Coronary artery (tissue), 2 donors: ENCODE measurements at regions not wholly inside any gene's neighbourhood (a gene's known extent, or its start where the extent isn't known, plus 50 kb on each side); places are given as distances from the start of the nearest gene placed in this dataset.
"Not testable (repeated sequence)": the region's sequence is repeated elsewhere in the genome, so short reads cannot be mapped to it uniquely, and the experiment has no call there.

ENCODE experiments used
- DNase-seq: peaks from one replicate; pipeline ENCODE4 v3.0.0-alpha.2; 2017; ENCODE audit warnings: low spot score
- H3K27ac ChIP-seq, 2 donors: fragments of 200-600 bp; sonication (generic); one replicate each; pipeline ENCODE4 v1.5.1; 2016 to 2019
- H3K4me3 ChIP-seq: fragments of 200-600 bp; sonication (generic); 2 replicates; pipeline ENCODE4 v1.5.1; 2016; ENCODE audit warnings: mild to moderate bottlenecking, moderate library complexity
- CTCF ChIP-seq: fragments of 200-600 bp; sonication (generic); IDR thresholded peaks from one replicate; pipeline ENCODE4 v1.5.1; 2019; ENCODE audit warnings: antibody characterized with exemption

GRCh38 chr17:26731005-26731921 is 562.7 kb upstream of the WSB1 start:
- Histone ChIP-seq H3K4me3 (no peak overlapping the region), H3K27ac (no peak overlapping the region)
- no peak for DNase-seq
- no peak for TF ChIP-seq CTCF

- not testable (repeated sequence) for H3K27ac ChIP-seq, H3K4me3 ChIP-seq
- DNase-seq: peak; percentile 50
Measured at GRCh38 chr17:26731926-26732325, 562.0 kb upstream of the WSB1 start.

DNA sequence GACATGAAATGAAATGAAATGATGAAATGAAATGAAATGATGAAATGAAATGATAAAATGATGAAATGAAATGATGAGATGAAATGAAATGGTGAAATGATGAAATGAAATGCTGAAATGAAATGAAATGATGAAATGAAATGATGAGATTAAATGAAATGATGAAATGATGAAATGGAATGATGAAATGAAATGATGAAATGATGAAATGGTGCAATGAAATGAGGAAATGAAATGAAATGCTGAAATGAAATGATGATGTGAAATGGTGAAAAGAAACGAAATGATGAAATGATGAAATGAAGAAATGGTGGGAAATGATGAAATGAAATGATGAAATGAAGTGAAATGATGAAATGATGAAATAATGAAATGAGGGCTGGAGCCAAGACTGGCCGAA is 559.1 kb upstream of the WSB1 start:
- not testable (repeated sequence) for H3K4me3 ChIP-seq, H3K27ac ChIP-seq, DNase-seq

- not testable (repeated sequence) for DNase-seq, H3K4me3 ChIP-seq, H3K27ac ChIP-seq
Measured at GRCh38 chr17:26735977-26736376, 557.9 kb upstream of the WSB1 start.

DNA sequence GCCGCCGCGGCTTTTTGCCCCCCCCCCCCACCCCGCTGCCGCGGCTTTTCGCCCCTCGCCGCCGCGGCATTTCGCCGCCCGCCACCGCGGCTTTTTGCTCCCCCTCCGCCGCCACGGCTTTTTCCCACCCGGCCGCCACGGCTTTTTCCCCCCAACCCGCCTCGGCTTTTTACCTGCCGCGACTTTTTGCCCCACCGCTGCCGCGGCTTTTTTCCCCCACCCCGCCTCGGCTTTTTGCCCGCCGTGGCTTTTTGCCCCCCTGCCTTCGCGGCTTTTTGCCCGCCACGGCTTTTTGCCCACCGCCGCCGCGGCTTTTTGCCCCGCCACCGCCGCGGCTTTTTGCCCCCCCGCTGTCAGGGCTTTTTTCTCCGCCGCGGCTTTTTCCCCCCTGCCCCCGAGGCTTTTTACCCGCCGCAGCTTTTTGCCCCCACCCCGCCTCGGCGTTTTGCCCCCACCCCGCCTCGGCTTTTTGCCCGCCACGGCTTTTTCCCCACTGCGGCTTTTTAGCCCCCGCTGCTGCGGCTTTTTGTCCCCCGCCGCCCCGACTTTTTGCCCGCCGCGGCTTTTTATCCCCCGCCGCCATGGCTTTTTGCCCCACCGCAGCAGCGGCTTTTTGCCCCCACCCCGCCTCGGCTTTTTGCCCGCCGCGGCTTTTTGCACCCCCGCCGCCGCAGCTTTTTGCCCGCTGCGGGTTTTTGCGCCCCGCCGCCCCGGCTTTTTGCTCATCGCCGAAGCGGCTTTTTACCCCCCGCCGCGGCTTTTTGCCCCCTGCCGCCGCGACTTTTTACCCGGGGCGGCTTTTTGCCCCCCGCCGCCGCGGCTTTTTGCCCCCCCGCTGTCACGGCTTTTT is 527.8 kb upstream of the WSB1 start:
- no peak overlapping the region for H3K27ac ChIP-seq
- DNase-seq: no peak
- no peak overlapping the region for H3K4me3 ChIP-seq
- TF ChIP-seq CTCF: no peak

DNA sequence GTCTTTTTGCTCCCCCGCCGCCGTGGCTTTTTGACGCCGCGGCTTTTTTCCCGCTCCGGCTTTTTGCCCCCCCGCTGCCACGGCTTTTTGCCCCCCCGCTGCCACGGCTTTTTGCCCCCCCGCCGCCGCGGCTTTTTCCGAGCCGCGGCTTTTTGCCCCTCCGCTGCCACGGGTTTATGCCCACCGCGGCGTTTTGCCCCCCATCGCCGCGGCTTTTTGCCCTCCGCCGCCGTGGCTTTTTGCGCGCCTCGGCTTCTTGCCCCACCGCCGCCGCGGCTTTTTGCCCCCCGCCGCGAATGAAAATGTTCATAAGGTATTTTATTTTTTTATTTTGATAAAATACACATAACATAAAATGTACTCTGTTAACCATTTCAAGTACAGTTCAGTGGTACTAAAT is 527.2 kb upstream of the WSB1 start:
- Histone ChIP-seq H3K4me3 (no peak overlapping the region), H3K27ac (no peak overlapping the region)
- DNase-seq: no peak
- no peak for TF ChIP-seq CTCF

DNA sequence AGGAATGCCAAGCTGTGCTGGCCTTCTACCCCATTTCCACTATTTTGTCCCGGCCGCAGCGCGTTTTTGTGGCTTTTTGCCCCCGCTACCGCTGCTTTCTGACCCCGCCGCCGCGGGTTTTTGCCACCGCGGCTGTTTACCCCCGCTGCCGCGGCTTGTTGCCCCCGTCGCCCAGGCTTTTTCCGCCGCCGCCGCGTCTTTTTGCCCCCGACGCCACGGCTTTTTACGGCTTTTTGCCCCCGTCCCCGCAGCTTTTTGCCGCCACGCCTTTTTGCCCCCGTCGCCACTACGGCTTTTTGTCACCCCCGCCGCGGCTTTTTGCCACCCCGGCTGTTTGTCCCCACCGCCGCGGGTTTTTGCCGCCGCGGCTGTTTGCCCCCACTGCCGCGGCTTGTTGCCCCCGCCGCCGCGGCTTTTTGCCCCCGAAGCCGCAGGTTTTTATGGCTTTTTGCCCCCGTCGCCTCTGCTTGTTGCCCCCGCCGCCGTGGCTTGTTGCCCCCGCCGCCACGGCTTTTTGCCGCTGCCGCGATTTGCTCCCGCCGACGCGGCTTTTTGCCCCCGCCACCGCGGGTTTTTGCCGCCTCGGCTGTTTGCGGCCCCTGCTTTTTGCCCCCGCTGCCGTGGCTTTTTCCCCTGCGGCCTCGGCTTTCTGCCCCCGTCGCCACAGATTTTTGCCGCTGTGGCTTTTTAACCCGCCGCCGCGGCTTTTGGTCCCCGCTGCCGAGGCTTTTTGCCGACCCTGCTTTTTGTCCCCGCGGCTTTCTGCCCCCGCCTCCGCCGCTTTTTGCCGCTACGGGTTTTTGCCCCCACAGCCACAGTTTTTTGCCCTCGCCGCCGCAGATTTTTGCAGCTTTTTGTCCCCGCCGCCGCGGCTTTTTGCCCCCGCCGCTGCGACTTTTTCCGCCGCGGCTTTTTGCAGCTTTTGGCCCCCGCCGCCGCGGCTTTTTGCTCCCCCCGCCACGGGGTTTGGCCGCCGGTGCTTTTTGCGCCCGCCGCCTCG is 520.4 kb upstream of the WSB1 start:
- Histone ChIP-seq H3K27ac (no peak overlapping the region), H3K4me3 (no peak overlapping the region)
- no peak for TF ChIP-seq CTCF
- no peak for DNase-seq
